Breast epithelium (tissue), 3 donors: ENCODE measurements at regions not wholly inside any gene's neighbourhood (a gene's known extent, or its start where the extent isn't known, plus 50 kb on each side); places are given as distances from the start of the nearest gene placed in this dataset.

Source experiments
- CTCF ChIP-seq, 3 donors: fragments of 450-650 bp; IDR thresholded peaks; one replicate each; pipeline ENCODE4 v1.5.1; 2016 to 2017; ENCODE audit warnings: antibody characterized with exemption in 3 of 3, mild to moderate bottlenecking in 3 of 3, moderate library complexity in 3 of 3
- POLR2AphosphoS5 ChIP-seq, 3 donors: sonication (generic); formaldehyde crosslinking; IDR thresholded peaks; one replicate each; pipeline ENCODE4 v1.6.1; 2017; ENCODE audit warnings: antibody characterized with exemption in 3 of 3

- TF ChIP-seq CTCF (IDR thresholded peaks at IDR 0.05) = no peak
- TF ChIP-seq POLR2AphosphoS5 (IDR thresholded peaks at IDR 0.05) = no peak
These were observed 99.6 kb downstream of the ETS2 start for GRCh38 chr21:38905328-38905727.
